SH-SY5Y (cell line): ENCODE measurements at regions not wholly inside any gene's neighbourhood (a gene's known extent, or its start where the extent isn't known, plus 50 kb on each side); places are given as distances from the start of the nearest gene placed in this dataset.

ENCODE experiments used
- GATA2 ChIP-seq: IDR thresholded peaks from 2 replicates; pipeline ENCODE4 v1.6.1; 2011; ENCODE audit warnings: mild to moderate bottlenecking, low read depth, low read length
- GATA3 ChIP-seq: IDR thresholded peaks from 2 replicates; pipeline ENCODE4 v1.6.1; 2011; ENCODE audit warnings: low read depth, mild to moderate bottlenecking, low read length, moderate library complexity

- TF ChIP-seq GATA3 (no peak), GATA2 (no peak)
These were observed 228.2 kb upstream of the GSE1 start for GRCh38 chr16:85384833-85385462.
